ENCODE measurements at regions not wholly inside any gene's neighbourhood (a gene's known extent, or its start where the extent isn't known, plus 50 kb on each side); places are given as distances from the start of the nearest gene placed in this dataset.

- DNase-seq (ENCODE audit: low read depth), result no peak
These were observed 145.6 kb upstream of the GALNT17 start for GRCh38 chr7:70986297-70986696.

GRCh38 chr7:70994176-70994575, 137.8 kb upstream of the GALNT17 start:
- no peak for DNase-seq (ENCODE audit: low read depth)

DNA sequence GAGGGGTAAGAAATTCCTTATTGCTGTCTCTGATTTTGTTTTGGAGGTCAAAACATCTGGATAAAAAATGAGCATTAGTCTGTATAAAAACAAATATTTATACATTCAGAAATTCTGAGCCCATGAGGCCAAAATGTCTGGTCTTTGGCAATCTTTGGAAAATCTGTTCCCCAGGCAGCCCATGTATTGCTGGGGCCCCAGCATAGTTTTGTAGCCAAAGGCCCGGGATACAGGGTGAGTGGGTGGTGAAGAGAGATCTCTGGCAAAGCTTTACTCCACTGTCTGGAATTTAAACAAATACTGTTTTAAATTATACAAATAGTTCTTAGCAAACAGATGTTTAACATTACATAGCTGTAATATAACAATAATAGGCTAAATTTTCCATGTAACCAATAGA, 134.7 kb upstream of the GALNT17 start:
- DNase-seq (ENCODE audit: low read depth), result no peak

DNA sequence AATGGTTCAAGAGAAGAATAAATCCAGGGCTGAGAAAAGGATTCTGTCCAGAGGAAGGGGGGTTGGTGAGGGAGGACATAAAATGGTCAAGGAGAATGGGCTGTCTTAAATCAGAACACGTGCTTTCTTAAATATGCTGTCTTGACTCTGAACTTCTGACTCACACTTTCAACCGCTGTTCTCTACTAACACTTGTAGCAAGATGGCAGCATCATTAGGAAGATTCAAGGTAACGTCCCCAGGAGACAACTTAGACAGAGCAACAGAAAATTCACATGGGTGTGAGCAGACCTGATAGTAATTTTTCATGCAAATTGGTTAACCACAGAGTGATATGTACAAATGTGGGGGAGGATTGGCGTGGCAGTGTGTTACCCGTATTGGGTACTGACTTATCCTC, 126.8 kb upstream of the GALNT17 start:
- no peak for DNase-seq (ENCODE audit: low read depth)

DNA sequence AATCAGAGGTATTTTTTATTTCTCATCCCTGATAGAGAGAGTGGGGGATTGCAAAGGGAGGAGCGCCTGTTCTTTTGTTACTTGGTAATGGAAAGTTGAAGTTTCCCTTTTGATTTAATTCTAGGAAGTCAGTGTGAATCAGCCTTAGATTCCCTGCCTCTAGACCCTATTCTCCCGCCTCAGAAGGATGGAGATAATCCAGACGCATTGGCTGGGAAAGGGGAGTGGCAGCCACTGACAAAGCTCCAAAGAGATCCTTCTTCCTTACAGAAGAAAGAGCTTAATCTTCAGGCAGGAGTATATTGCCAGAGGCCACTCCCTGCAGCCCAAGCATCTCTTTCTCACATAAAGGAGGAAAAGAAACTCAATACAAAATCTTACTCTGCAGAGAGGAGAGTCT, 122.3 kb upstream of the GALNT17 start:
- DNase-seq (ENCODE audit: low read depth), result no peak

- no peak for DNase-seq (ENCODE audit: low read depth)
These were observed 116.6 kb upstream of the GALNT17 start for GRCh38 chr7:71015252-71015900.

GRCh38 chr7:71016401-71016800, 115.5 kb upstream of the GALNT17 start:
- DNase-seq (ENCODE audit: low read depth), result no peak

- no peak for DNase-seq (ENCODE audit: low read depth)
These were observed 114.3 kb upstream of the GALNT17 start for GRCh38 chr7:71017602-71018001.

GRCh38 chr7:71019706-71020105, 112.2 kb upstream of the GALNT17 start:
- DNase-seq (ENCODE audit: low read depth), result no peak

GRCh38 chr7:71021131-71021530, 110.8 kb upstream of the GALNT17 start:
- DNase-seq (ENCODE audit: low read depth), result no peak

DNA sequence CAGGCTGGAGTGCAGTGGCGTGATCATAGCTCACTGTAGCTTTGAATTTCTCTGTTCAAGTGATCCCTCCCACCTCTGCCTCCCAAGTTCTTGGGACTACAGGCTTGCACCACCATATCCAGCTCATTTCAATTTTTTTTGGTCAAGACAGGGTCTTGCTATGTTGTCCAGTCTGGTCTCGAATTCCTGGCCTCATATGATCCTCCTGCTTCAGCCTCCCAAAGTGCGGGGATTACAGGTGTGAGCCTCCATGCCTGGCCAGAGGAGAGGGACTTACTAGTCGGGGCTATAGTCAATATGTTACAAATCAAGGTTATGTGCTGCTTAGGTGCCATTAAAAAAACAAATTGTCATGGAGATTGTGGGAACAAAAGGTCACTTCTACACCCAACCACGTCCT, 105.3 kb upstream of the GALNT17 start:
- no peak for DNase-seq (ENCODE audit: low read depth)

- DNase-seq (ENCODE audit: low read depth), result no peak
These were observed 97.7 kb upstream of the GALNT17 start for GRCh38 chr7:71034243-71034642.

- DNase-seq (ENCODE audit: low read depth), result no peak
These were observed 89.4 kb upstream of the GALNT17 start for GRCh38 chr7:71042591-71042990.

- no peak for DNase-seq (ENCODE audit: low read depth)
These were observed 81.5 kb upstream of the GALNT17 start for GRCh38 chr7:71050492-71050891.

DNA sequence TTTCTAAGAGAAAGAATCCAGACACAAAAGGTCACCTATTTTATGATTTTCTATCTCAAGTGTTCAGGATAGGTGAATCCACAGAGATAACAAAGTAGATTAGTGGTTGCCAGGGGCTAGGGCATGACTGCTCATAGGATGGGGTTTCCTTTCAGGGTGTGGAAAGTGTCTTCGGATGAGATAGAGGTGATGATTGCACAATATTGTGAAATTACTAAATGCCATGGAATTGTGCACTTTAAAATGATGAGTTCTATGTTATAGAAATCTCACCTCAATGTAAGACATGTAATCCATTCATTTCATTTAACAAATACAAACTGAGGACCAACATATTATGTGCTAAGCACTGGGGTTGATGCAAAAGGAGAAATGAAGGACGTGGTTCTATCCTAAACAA, 76.4 kb upstream of the GALNT17 start:
- DNase-seq (ENCODE audit: low read depth), result no peak

DNA sequence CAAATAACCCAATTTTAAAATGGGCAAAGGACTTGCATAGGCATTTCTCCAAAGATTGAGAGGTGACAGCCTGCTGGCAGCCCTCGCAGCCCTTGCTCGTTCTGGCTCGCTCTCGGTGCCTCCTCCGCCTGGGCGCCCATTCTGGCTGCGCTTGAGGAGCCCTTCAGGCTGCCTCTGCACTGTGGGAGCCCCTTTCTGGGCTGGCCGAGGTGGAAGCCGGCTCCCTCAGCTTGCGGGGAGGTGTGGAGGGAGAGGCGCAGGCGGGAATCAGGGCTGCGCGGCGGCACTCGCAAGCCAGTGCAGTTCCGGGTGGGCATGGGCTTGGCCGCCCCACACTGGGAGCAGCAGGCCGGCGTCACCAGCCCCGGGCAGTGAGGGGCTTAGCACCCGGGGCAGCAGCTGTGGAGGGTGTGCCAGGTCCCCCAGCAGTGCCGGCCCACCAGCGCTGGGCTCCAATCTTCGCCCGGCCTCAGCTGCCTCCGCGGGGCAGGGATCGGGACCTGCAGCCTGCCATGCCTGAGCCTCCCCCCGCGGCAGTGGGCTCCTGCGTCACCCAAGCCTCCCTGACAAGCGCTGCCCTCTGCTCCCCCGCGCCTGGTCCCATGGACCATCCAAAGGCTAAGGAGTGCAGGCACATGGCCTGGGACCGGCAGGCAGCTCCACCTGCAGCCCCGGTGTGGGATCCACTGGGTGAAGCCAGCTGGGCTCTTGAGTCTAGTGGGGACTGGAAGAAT, 54.0 kb upstream of the GALNT17 start:
- DNase-seq (ENCODE audit: low read depth), result no peak

Measured in GM04503 (cell line).